ENCODE measurements at regions not wholly inside any gene's neighbourhood (a gene's known extent, or its start where the extent isn't known, plus 50 kb on each side); places are given as distances from the start of the nearest gene placed in this dataset.
"Not testable (repeated sequence)": the region's sequence is repeated elsewhere in the genome, so short reads cannot be mapped to it uniquely, and the experiment has no call there.

DNA sequence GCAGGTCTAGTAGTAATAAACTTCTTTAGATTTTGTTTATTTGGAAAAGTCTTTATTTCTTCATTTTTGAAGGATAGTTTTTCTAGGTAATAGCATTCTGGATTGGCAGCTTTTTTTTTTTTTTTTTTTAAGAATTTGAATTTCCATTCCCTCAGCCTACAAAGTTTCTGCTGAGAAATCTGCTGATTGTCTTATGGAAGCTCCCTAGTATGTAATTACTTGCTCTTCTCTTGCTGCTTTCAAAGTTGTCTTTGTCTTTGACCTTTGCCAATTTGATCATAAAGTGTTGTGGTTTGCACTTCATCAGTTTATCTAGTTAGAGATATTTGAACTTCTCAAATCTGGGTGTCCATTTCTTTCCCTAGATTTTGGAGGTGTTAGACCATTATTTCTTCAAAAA, 82.2 kb upstream of the GMDS start:
- H3K27ac ChIP-seq: no peak overlapping the region
- H3K4me3 ChIP-seq: no peak overlapping the region
- intact Hi-C loops (cut with DNase I; ENCODE audit: low total_unique reads): loop anchor here (10.0 kb wide), 1 partner anchor 53 kb away; no protein-coding TSS in a partner anchor
- peaks cover 0 to 29% (median 7%) of the 10 kb centered on the region in 3 donors for H3K36me3 ChIP-seq
- TF ChIP-seq, protein P1, sequence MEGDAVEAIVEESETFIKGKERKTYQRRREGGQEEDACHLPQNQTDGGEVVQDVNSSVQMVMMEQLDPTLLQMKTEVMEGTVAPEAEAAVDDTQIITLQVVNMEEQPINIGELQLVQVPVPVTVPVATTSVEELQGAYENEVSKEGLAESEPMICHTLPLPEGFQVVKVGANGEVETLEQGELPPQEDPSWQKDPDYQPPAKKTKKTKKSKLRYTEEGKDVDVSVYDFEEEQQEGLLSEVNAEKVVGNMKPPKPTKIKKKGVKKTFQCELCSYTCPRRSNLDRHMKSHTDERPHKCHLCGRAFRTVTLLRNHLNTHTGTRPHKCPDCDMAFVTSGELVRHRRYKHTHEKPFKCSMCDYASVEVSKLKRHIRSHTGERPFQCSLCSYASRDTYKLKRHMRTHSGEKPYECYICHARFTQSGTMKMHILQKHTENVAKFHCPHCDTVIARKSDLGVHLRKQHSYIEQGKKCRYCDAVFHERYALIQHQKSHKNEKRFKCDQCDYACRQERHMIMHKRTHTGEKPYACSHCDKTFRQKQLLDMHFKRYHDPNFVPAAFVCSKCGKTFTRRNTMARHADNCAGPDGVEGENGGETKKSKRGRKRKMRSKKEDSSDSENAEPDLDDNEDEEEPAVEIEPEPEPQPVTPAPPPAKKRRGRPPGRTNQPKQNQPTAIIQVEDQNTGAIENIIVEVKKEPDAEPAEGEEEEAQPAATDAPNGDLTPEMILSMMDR (IDR thresholded peaks at IDR 0.05): no peak
- H3K4me1 ChIP-seq: peaks cover 0 to 11% (median 4%) of the 10 kb centered on the region in 4 donors
- no peaks in the 10 kb centered on the region for H3K27me3 ChIP-seq
- peaks cover 0 to 47% (median 24%) of the 10 kb centered on the region in 3 donors for H3K9me3 ChIP-seq
- DNase-seq: no peak

DNA sequence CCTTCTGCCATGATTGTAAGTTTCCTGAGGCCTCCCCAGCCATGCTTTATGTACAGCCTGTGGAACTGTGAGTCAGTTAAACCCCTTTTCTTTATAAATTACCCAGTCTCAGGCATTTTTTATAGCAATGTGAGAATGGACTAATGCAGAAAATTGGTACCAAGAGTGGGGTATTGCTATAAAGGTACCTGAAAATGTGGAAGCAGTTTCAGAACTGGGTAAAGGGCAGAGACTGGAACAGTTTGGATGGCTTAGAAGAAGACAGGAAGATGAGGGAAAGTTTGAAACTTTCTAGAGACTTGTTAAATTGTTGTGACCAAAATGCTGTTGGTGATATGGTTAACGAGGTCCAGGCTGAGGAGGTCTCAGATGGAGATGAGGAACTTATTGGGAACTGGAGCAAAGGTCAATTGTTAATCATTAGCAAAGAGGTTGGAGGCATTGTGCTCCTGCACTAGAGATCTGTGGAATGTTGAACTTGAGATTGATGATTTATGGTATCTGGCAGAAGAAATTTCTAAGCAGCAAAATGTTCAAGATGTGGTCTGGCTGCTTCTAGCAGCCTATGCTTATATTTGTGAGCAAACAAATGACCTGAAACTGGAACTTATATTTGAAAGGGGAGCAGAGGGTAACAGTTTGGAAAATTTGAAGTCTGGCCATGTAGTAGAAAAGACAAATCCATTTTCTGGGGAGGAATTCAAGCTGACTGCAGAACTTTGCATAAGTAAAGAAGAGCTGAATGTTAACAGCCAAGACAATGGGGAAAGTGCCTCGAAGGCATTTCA, 79.0 kb upstream of the GMDS start:
- DNase-seq: no peak
- peaks cover 0 to 46% (median 27%) of the 10 kb centered on the region in 3 donors for H3K9me3 ChIP-seq
- no peaks in the 10 kb centered on the region for H3K27me3 ChIP-seq
- H3K36me3 ChIP-seq: peaks cover 0 to 30% (median 7%) of the 10 kb centered on the region in 3 donors
- H3K4me1 ChIP-seq: no peaks in the 10 kb centered on the region
- intact Hi-C loops (cut with DNase I; ENCODE audit: low total_unique reads): loop anchor here (10.0 kb wide), 1 partner anchor 50 kb away; no protein-coding TSS in a partner anchor
- TF ChIP-seq, protein P1 (IDR thresholded peaks at IDR 0.05): no peak
- H3K4me3 ChIP-seq: no peak overlapping the region
- no peak overlapping the region for H3K27ac ChIP-seq

DNA sequence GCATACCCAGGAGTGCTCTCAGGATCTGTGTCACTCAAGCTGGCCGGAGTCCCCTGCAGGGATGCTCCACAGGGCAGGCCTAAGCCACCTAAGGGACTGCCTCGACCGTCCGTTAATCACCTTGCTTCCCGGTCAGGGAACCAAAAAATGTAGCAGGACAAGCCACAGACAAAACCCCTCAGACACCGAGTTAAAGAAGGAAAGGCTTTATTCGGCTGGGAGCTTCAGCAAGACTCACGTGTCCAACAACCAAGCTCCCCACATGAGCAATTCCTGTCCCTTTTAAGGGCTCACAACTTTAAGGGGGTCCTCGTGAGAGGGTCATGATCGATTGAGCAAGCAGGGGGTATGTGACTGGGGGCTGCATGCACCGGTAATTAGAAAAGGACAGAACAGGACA, 72.1 kb upstream of the GMDS start:
- intact Hi-C loops (cut with DNase I; ENCODE audit: low total_unique reads); H3K27me3 ChIP-seq; H3K27ac ChIP-seq; H3K4me3 ChIP-seq; DNase-seq; H3K9me3 ChIP-seq; H3K4me1 ChIP-seq: not testable (repeated sequence)
- H3K36me3 ChIP-seq: peaks cover 0 to 12% (median 0%) of the 10 kb centered on the region in 3 donors

- TF ChIP-seq, protein P1 (IDR thresholded peaks at IDR 0.05): no peak
- intact Hi-C loops (cut with DNase I; ENCODE audit: low total_unique reads): no loop called here
- Histone ChIP-seq H3K27me3 (no peaks in the 10 kb centered on the region), H3K36me3 (peaks cover 0 to 10% (median 0%) of the 10 kb centered on the region in 3 donors), H3K4me3 (no peak overlapping the region), H3K9me3 (peaks cover 0 to 4% (median 0%) of the 10 kb centered on the region in 3 donors), H3K27ac (no peak overlapping the region), H3K4me1 (peaks cover 0 to 8% (median 0%) of the 10 kb centered on the region in 4 donors)
- no peak for DNase-seq
Measured at GRCh38 chr6:2314641-2315040, 69.2 kb upstream of the GMDS start.

- H3K27ac ChIP-seq: no peak overlapping the region
- peaks cover 0 to 7% (median 0%) of the 10 kb centered on the region in 4 donors for H3K4me1 ChIP-seq
- H3K36me3 ChIP-seq: no peaks in the 10 kb centered on the region
- TF ChIP-seq, protein P1 (IDR thresholded peaks at IDR 0.05): no peak
- H3K27me3 ChIP-seq: no peaks in the 10 kb centered on the region
- no peak overlapping the region for H3K4me3 ChIP-seq
- DNase-seq: no peak
- H3K9me3 ChIP-seq: no peaks in the 10 kb centered on the region
- intact Hi-C loops (cut with DNase I; ENCODE audit: low total_unique reads): no loop called here
Measured at GRCh38 chr6:2310042-2310441, 64.6 kb upstream of the GMDS start.

DNA sequence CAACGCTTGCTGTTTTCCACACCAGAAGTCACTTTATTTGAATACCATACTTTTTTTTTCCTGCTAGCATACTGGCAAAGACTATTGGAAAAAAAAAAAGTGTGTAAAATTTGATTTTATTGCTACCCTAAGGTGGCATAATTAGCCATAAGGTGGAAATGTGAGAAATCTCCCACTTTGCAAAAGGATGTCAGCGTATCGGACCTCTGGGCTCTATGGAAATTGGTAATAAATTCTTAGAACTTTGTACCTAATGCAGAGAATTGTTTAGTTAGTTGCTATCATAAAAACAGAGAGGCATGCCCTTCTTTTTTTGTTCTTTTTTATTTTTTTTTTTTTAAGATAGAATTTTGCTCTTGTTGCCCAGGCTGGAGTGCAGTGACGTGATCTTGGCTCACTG, 63.7 kb upstream of the GMDS start:
- Histone ChIP-seq H3K4me3 (no peak overlapping the region), H3K9me3 (no peaks in the 10 kb centered on the region), H3K27me3 (no peaks in the 10 kb centered on the region), H3K27ac (no peak overlapping the region), H3K36me3 (no peaks in the 10 kb centered on the region), H3K4me1 (no peaks in the 10 kb centered on the region)
- TF ChIP-seq, protein P1 (IDR thresholded peaks at IDR 0.05): no peak
- intact Hi-C loops (cut with DNase I; ENCODE audit: low total_unique reads): no loop called here
- no peak for DNase-seq
